PC-9 (cell line): ENCODE measurements at regions not wholly inside any gene's neighbourhood (a gene's known extent, or its start where the extent isn't known, plus 50 kb on each side); places are given as distances from the start of the nearest gene placed in this dataset.

Experiments
- BruUV-seq: library from RNA; stranded (reverse); fragments of 400-500 nt; replicated peaks from 2 replicates; lab custom pipeline; 2021; lab: Mats Ljungman, UMichigan
- CTCF ChIA-PET: fragments of 300-600 bp; sonication (Branson Sonifier 250); formaldehyde crosslinking; loops from one replicate; lab custom pipeline; 2022; ENCODE audit warnings: antibody characterized with exemption; lab: Charles Lee
- POLR2A ChIA-PET: fragments of 300-600 bp; sonication (Branson Sonifier 250); formaldehyde crosslinking; loops from one replicate; lab custom pipeline; 2022; ENCODE audit warnings: antibody characterized with exemption; ENCODE audit not compliant: unreplicated experiment; lab: Charles Lee
- DNase-seq, 2 experiments: peaks; one replicate each; pipeline versions ENCODE4 v3.0.0 to v3.0.0-alpha.2; 2015 to 2022; ENCODE audit warnings: mixed read lengths in 1 of 2
- H2AFZ ChIP-seq: fragments of 200-600 bp; sonication (generic); 2 replicates; pipeline ENCODE4 v1.8.1; 2017; ENCODE audit warnings: antibody characterized with exemption
- H3F3A ChIP-seq: fragments of 200-600 bp; sonication (generic); 2 replicates; pipeline ENCODE4 v1.8.1; 2017; ENCODE audit warnings: antibody characterized with exemption, mild to moderate bottlenecking, low read depth; ENCODE audit not compliant: insufficient read depth
- H3K27ac ChIP-seq: fragments of 200-600 bp; sonication (generic); 2 replicates; pipeline ENCODE4 v1.6.1; 2016; ENCODE audit warnings: mixed run types
- H3K27me3 ChIP-seq: fragments of 200-600 bp; sonication (generic); 2 replicates; pipeline ENCODE4 v1.6.1; 2016; ENCODE audit warnings: low read depth, mixed run types; ENCODE audit not compliant: insufficient read depth
- H3K36me3 ChIP-seq: fragments of 200-600 bp; sonication (generic); 2 replicates; pipeline ENCODE4 v1.6.1; 2016; ENCODE audit warnings: low read depth, mixed run types
- H3K4me1 ChIP-seq: fragments of 200-600 bp; sonication (generic); replicated peaks from 2 replicates; pipeline ENCODE4 v1.6.1; 2016; ENCODE audit warnings: mixed run types; ENCODE audit not compliant: insufficient read depth
- H3K4me2 ChIP-seq: fragments of 200-600 bp; sonication (generic); 2 replicates; pipeline ENCODE4 v1.6.1; 2017; ENCODE audit warnings: mixed run types
- H3K4me3 ChIP-seq: fragments of 200-600 bp; sonication (generic); 2 replicates; pipeline ENCODE4 v1.6.1; 2016; ENCODE audit warnings: mixed run types
- H3K79me2 ChIP-seq: fragments of 200-600 bp; sonication (generic); 2 replicates; pipeline ENCODE4 v1.6.1; 2017; ENCODE audit warnings: low read depth, mixed run types
- H3K9me2 ChIP-seq: fragments of 200-600 bp; sonication (generic); 2 replicates; pipeline ENCODE4 v1.8.1; 2017; ENCODE audit warnings: mild to moderate bottlenecking; ENCODE audit not compliant: insufficient read depth
- H3K9me3 ChIP-seq: fragments of 200-600 bp; sonication (generic); 2 replicates; pipeline ENCODE4 v1.8.1; 2016; ENCODE audit warnings: low read depth; ENCODE audit not compliant: insufficient read depth
- H4K20me1 ChIP-seq: fragments of 200-600 bp; sonication (generic); 2 replicates; pipeline ENCODE4 v1.8.1; 2017; ENCODE audit not compliant: insufficient read depth
- EZH2 ChIP-seq: fragments of 200-600 bp; sonication (generic); IDR thresholded peaks from 2 replicates; pipeline ENCODE4 v1.8.0; 2017; ENCODE audit warnings: antibody characterized with exemption, low read depth
- intact Hi-C: fragments of 100-400 bp; cut with micrococcal nuclease; formaldehyde crosslinking; loops from one replicate; pipeline ENCODE4 v1.10.0; 2022; ENCODE audit not compliant: unreplicated experiment
- TF ChIP-seq, protein P1 (sequence below): fragments of 200-600 bp; sonication (generic); conservative IDR thresholded peaks from 2 replicates; pipeline ENCODE4 v1.6.1; 2017; ENCODE audit warnings: mixed run types, antibody characterized with exemption, mild to moderate bottlenecking, moderate library complexity

DNA sequence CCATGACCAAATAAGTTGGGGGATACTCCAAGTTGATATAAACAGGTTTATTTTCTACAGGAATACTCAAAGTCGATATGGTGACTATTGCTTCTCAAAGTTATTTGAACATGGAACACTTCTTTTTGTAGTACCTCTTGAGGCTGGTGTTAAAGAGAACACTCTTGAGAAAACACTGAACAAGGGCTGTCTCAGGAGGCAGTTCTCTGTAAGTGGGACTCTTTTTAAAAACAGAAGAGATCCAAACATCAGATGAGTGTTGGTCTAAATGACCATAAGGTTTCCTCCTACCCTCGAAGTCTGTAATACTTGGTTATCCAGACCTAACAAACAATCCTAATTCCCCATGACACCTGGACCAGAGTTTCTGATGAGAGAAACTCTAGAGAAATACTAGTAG is 223.2 kb upstream of the TEX13C start:
- TF ChIP-seq, protein P1, sequence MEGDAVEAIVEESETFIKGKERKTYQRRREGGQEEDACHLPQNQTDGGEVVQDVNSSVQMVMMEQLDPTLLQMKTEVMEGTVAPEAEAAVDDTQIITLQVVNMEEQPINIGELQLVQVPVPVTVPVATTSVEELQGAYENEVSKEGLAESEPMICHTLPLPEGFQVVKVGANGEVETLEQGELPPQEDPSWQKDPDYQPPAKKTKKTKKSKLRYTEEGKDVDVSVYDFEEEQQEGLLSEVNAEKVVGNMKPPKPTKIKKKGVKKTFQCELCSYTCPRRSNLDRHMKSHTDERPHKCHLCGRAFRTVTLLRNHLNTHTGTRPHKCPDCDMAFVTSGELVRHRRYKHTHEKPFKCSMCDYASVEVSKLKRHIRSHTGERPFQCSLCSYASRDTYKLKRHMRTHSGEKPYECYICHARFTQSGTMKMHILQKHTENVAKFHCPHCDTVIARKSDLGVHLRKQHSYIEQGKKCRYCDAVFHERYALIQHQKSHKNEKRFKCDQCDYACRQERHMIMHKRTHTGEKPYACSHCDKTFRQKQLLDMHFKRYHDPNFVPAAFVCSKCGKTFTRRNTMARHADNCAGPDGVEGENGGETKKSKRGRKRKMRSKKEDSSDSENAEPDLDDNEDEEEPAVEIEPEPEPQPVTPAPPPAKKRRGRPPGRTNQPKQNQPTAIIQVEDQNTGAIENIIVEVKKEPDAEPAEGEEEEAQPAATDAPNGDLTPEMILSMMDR = no peak
- TF ChIP-seq EZH2 = no peak
- Histone ChIP-seq H3F3A (no peaks in the 10 kb centered on the region), H3K27me3 (no peaks in the 10 kb centered on the region), H3K4me1 (no peaks in the 10 kb centered on the region), H3K79me2 (no peaks in the 10 kb centered on the region), H3K36me3 (no peaks in the 10 kb centered on the region), H3K9me2 (no peaks in the 10 kb centered on the region), H3K9me3 (no peaks in the 10 kb centered on the region), H3K27ac (no peak overlapping the region), H3K4me2 (no peak overlapping the region), H2AFZ (no peak overlapping the region), H4K20me1 (no peaks in the 10 kb centered on the region), H3K4me3 (no peak overlapping the region)
- CTCF ChIA-PET = no interaction called here
- POLR2A ChIA-PET = no interaction called here
- BruUV-seq = no TSS peak
- no peak for DNase-seq
- intact Hi-C loops = no loop called here

DNA sequence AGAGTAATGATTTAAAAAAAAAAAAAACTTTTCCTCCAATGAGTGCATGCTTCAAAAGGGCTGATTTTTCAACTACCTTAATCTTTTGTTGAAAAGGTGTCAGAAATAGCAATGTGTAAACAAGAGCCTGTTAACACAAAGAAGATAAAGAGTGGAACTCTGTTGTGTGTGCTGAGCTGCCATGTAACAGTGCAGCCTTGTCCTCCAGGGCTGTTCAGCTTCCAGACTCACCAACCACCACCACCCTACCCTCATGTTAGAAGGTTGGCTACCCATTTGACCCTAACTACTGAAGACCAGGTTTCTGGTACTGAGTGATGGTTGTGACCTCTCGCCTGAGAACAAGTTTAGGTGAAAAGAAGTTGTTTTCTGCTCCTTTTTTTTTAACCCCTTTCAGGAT is 222.8 kb upstream of the TEX13C start:
- BruUV-seq = no TSS peak
- Histone ChIP-seq H3K4me1 (no peaks in the 10 kb centered on the region), H3K9me2 (no peaks in the 10 kb centered on the region), H3K27me3 (no peaks in the 10 kb centered on the region), H3K36me3 (no peaks in the 10 kb centered on the region), H3K27ac (no peak overlapping the region), H3K4me2 (no peak overlapping the region), H3K9me3 (no peaks in the 10 kb centered on the region), H3K4me3 (no peak overlapping the region), H3K79me2 (no peaks in the 10 kb centered on the region), H4K20me1 (no peaks in the 10 kb centered on the region), H3F3A (no peaks in the 10 kb centered on the region), H2AFZ (no peak overlapping the region)
- intact Hi-C loops = no loop called here
- POLR2A ChIA-PET = no interaction called here
- CTCF ChIA-PET = no interaction called here
- TF ChIP-seq, protein P1 = no peak
- no peak for TF ChIP-seq EZH2
- DNase-seq = no peak

GRCh38 chrX:125101971-125102755 is 217.5 kb upstream of the TEX13C start:
- H3K4me3 ChIP-seq = no peak overlapping the region
- no peak overlapping the region for H3K27ac ChIP-seq
- intact Hi-C loops = no loop called here
- no peak overlapping the region for H3K4me2 ChIP-seq
- no peaks in the 10 kb centered on the region for H3K27me3 ChIP-seq
- H4K20me1 ChIP-seq = no peaks in the 10 kb centered on the region
- no peaks in the 10 kb centered on the region for H3K4me1 ChIP-seq
- DNase-seq = no peak
- ChIA-PET POLR2A (no interaction called here), CTCF (no interaction called here)
- TF ChIP-seq, protein P1 = no peak
- TF ChIP-seq EZH2 = no peak
- no peaks in the 10 kb centered on the region for H3K9me3 ChIP-seq
- H3K9me2 ChIP-seq = no peaks in the 10 kb centered on the region
- H3K36me3 ChIP-seq = no peaks in the 10 kb centered on the region
- H3F3A ChIP-seq = no peaks in the 10 kb centered on the region
- H3K79me2 ChIP-seq = no peaks in the 10 kb centered on the region
- BruUV-seq = no TSS peak
- no peak overlapping the region for H2AFZ ChIP-seq
